Osteocyte (in vitro differentiated cells): ENCODE measurements at regions not wholly inside any gene's neighbourhood (a gene's known extent, or its start where the extent isn't known, plus 50 kb on each side); places are given as distances from the start of the nearest gene placed in this dataset.

Experiments used
- DNase-seq: peaks from one replicate; pipeline ENCODE4 v3.0.0; 2021; ENCODE audit warnings: mixed read lengths; ENCODE audit not compliant: unreplicated experiment; ENCODE audit errors: extremely low spot score
- H3K27ac Mint-ChIP-seq: one replicate; pipeline ENCODE4 v1.8.0; 2021; ENCODE audit warnings: mild to moderate bottlenecking, mixed read lengths; ENCODE audit not compliant: unreplicated experiment
- H3K27me3 Mint-ChIP-seq: one replicate; pipeline ENCODE4 v1.8.0; 2021; ENCODE audit warnings: mixed read lengths; ENCODE audit not compliant: unreplicated experiment
- H3K36me3 Mint-ChIP-seq: one replicate; pipeline ENCODE4 v1.8.0; 2021; ENCODE audit warnings: mixed read lengths; ENCODE audit not compliant: unreplicated experiment
- H3K4me1 Mint-ChIP-seq: one replicate; pipeline ENCODE4 v1.8.0; 2021; ENCODE audit warnings: mixed read lengths; ENCODE audit not compliant: unreplicated experiment
- H3K4me3 Mint-ChIP-seq: one replicate; pipeline ENCODE4 v1.8.0; 2021; ENCODE audit warnings: mild to moderate bottlenecking, moderate library complexity, mixed read lengths; ENCODE audit not compliant: unreplicated experiment
- H3K9me3 Mint-ChIP-seq: one replicate; pipeline ENCODE4 v1.8.0; 2021; ENCODE audit warnings: mixed read lengths; ENCODE audit not compliant: unreplicated experiment
- TF ChIP-seq, protein P1 (sequence below): fragments of 200-600 bp; sonication (generic); IDR thresholded peaks from 2 replicates; pipeline ENCODE4 v1.5.0; 2021; ENCODE audit warnings: antibody characterized with exemption, mild to moderate bottlenecking, moderate library complexity

DNA sequence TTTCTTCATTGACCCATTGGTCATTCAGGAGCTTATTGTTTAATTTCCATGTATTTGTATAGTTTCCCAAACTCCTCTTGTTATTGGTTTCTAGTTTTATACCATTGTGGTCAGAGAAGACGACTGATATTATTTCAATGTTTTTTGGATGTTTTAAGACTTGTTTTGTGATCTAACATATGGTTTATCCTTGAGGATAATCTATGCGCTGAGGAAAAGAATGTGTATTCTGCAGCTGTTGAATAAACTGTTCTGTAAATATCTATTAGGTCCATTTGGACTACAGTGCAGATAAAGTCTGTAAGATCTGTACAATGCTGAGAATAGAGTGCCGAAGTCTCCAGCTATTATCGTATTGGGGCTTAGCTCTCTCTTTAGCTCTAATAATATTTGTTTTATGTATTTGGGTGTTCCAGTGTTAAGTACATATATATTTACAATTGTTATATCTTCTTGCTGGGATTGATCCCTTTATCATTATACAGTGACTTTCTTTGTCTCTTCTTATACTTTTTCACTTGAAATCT, 223.3 kb upstream of the ZNF217 start:
- DNase-seq, result no peak
- Mint-ChIP-seq H3K9me3 (no peaks in the 10 kb centered on the region), H3K4me3 (no peak overlapping the region), H3K27me3 (no peaks in the 10 kb centered on the region), H3K4me1 (no peaks in the 10 kb centered on the region), H3K27ac (no peak overlapping the region), H3K36me3 (no peaks in the 10 kb centered on the region)
- TF ChIP-seq, protein P1, sequence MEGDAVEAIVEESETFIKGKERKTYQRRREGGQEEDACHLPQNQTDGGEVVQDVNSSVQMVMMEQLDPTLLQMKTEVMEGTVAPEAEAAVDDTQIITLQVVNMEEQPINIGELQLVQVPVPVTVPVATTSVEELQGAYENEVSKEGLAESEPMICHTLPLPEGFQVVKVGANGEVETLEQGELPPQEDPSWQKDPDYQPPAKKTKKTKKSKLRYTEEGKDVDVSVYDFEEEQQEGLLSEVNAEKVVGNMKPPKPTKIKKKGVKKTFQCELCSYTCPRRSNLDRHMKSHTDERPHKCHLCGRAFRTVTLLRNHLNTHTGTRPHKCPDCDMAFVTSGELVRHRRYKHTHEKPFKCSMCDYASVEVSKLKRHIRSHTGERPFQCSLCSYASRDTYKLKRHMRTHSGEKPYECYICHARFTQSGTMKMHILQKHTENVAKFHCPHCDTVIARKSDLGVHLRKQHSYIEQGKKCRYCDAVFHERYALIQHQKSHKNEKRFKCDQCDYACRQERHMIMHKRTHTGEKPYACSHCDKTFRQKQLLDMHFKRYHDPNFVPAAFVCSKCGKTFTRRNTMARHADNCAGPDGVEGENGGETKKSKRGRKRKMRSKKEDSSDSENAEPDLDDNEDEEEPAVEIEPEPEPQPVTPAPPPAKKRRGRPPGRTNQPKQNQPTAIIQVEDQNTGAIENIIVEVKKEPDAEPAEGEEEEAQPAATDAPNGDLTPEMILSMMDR, result no peak

DNA sequence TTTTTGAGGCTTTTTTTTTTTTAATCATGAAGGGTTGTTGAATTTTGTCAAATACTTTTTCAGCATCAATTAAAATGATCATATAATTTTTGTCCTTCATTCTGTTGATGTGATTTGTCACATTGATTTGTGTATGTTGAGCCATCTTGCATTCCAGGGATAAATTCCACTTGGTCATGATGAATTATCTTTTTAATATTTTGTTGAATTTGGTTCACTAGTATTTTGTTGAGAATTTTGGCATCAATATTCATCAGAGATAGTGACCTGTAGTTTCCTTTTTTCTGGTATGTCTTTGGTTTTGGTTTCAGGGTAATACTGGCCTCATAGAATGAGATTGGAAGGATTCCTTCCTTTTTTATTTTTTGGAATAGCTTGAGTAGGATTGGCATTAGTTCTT, 221.9 kb upstream of the ZNF217 start:
- TF ChIP-seq, protein P1, result no peak
- H3K27ac Mint-ChIP-seq, result no peak overlapping the region
- H3K36me3 Mint-ChIP-seq, result no peaks in the 10 kb centered on the region
- H3K4me1 Mint-ChIP-seq, result no peaks in the 10 kb centered on the region
- no peaks in the 10 kb centered on the region for H3K9me3 Mint-ChIP-seq
- H3K27me3 Mint-ChIP-seq, result no peaks in the 10 kb centered on the region
- H3K4me3 Mint-ChIP-seq, result no peak overlapping the region
- DNase-seq, result no peak

DNA sequence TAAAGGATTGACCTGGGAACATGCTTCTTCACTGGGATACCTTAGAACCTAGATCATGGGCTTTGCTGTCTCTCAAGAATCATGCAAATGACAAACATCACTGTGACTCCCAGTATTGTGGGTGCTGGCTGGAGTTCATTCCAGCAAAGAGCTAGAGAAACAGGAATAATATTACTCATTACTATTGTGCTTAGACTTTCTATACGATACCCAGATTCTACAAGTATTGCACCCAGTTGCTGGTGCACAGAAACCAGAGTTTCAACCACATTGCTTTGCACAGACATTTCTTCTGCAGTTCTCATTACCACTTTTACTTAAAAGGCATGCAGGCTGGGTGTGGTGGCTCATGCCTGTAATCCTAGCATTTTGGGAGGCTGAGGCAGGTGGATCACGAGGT, 220.4 kb upstream of the ZNF217 start:
- Mint-ChIP-seq H3K27ac (no peak overlapping the region), H3K4me1 (no peaks in the 10 kb centered on the region), H3K9me3 (no peaks in the 10 kb centered on the region), H3K36me3 (no peaks in the 10 kb centered on the region), H3K27me3 (no peaks in the 10 kb centered on the region), H3K4me3 (no peak overlapping the region)
- TF ChIP-seq, protein P1, result no peak
- DNase-seq, result no peak

DNA sequence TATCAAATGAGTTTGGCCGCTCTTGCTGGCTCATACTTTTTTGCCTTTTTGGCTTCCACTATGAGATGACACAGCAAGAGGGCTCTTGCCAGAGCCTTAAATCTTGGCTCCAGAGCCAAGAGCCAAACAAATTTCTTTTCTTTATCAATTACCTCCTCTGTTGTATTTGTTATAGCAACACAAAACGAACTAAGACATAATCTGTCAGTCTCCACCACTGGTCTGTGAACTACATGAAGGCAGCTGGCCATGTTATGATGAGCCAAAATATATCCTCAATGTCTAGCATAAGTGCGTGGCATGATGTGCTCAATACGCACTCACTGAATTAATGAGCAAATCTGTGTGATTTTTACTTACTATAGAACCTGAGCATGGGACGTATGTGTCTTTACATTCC, 220.0 kb upstream of the ZNF217 start:
- no peak overlapping the region for H3K27ac Mint-ChIP-seq
- no peaks in the 10 kb centered on the region for H3K36me3 Mint-ChIP-seq
- no peak overlapping the region for H3K4me3 Mint-ChIP-seq
- TF ChIP-seq, protein P1, result no peak
- H3K4me1 Mint-ChIP-seq, result no peaks in the 10 kb centered on the region
- H3K27me3 Mint-ChIP-seq, result no peaks in the 10 kb centered on the region
- H3K9me3 Mint-ChIP-seq, result no peaks in the 10 kb centered on the region
- DNase-seq, result no peak

DNA sequence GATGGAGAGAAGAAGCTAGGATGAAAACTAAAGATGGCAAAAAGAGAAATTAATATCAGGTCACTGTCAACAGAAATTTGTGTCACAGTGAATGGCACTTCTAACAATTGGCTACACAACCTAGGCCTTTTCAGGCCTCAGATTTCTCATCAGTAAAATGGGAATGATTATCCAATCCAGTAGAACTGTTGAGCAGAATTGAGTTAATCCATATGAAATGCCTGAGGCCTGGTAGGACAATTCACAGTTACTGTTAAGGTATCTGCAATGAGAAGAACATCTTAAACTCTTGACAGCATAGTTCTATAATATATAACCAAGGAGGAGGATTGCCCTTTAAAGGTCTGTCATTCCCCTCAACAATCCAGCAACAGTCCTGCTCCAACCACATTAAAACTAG, 217.9 kb upstream of the ZNF217 start:
- no peaks in the 10 kb centered on the region for H3K9me3 Mint-ChIP-seq
- H3K27ac Mint-ChIP-seq, result no peak overlapping the region
- TF ChIP-seq, protein P1, result no peak
- no peaks in the 10 kb centered on the region for H3K36me3 Mint-ChIP-seq
- peaks cover 7% of the 10 kb centered on the region for H3K4me1 Mint-ChIP-seq
- H3K27me3 Mint-ChIP-seq, result no peaks in the 10 kb centered on the region
- no peak for DNase-seq
- no peak overlapping the region for H3K4me3 Mint-ChIP-seq
